ENCODE measurements at regions not wholly inside any gene's neighbourhood (a gene's known extent, or its start where the extent isn't known, plus 50 kb on each side); places are given as distances from the start of the nearest gene placed in this dataset.

GRCh38 chr2:207221731-207222130, 56.0 kb upstream of the KLF7 start:
- Histone ChIP-seq H3K4me2 (ENCODE audit: low read length) (no peak overlapping the region), H3K4me3 (ENCODE audit: low read depth, low read length) (no peak overlapping the region)
- no peak for TF ChIP-seq CTCF (IDR thresholded peaks at IDR 0.05)

GRCh38 chr2:207223051-207223450, 57.3 kb upstream of the KLF7 start:
- no peaks in the 10 kb centered on the region for H3K36me3 ChIP-seq (ENCODE audit: control insufficient read depth, insufficient read depth, low read length)
- H2AFZ ChIP-seq = no peak overlapping the region
- no peaks in the 10 kb centered on the region for H3K79me2 ChIP-seq
- no peaks in the 10 kb centered on the region for H3K27me3 ChIP-seq (ENCODE audit: control insufficient read depth, insufficient read depth, low read length)
- no peak overlapping the region for H3K9ac ChIP-seq
- no peaks in the 10 kb centered on the region for H3K9me3 ChIP-seq (ENCODE audit: control insufficient read depth, low read length)
- no peak overlapping the region for H3K27ac ChIP-seq
- H3K4me1 ChIP-seq = peaks cover 8% of the 10 kb centered on the region
- H3K4me3 ChIP-seq (ENCODE audit: low read depth, low read length) = no peak overlapping the region
- H3K4me2 ChIP-seq (ENCODE audit: low read length) = no peak overlapping the region
- TF ChIP-seq CTCF (IDR thresholded peaks at IDR 0.05) = no peak

More at GRCh38 chr2:207221731-207222130, 56.0 kb upstream of the KLF7 start:
- H3K36me3 ChIP-seq (ENCODE audit: control insufficient read depth, insufficient read depth, low read length) = no peaks in the 10 kb centered on the region
- H3K9ac ChIP-seq = no peak overlapping the region
- no peak overlapping the region for H2AFZ ChIP-seq
- H3K79me2 ChIP-seq = no peaks in the 10 kb centered on the region
- H3K9me3 ChIP-seq (ENCODE audit: control insufficient read depth, low read length) = no peaks in the 10 kb centered on the region
- peaks cover 3% of the 10 kb centered on the region for H3K4me1 ChIP-seq
- H3K27ac ChIP-seq = no peak overlapping the region
- no peaks in the 10 kb centered on the region for H3K27me3 ChIP-seq (ENCODE audit: control insufficient read depth, insufficient read depth, low read length)

- H3K79me2 ChIP-seq = no peaks in the 10 kb centered on the region
- no peak for TF ChIP-seq CTCF (IDR thresholded peaks at IDR 0.05)
- H2AFZ ChIP-seq = no peak overlapping the region
- H3K9ac ChIP-seq = no peak overlapping the region
- H3K27ac ChIP-seq = no peak overlapping the region
- H3K4me3 ChIP-seq (ENCODE audit: low read depth, low read length) = no peak overlapping the region
- no peaks in the 10 kb centered on the region for H3K36me3 ChIP-seq (ENCODE audit: control insufficient read depth, insufficient read depth, low read length)
- H3K4me2 ChIP-seq (ENCODE audit: low read length) = no peak overlapping the region
- no peaks in the 10 kb centered on the region for H3K9me3 ChIP-seq (ENCODE audit: control insufficient read depth, low read length)
- H3K27me3 ChIP-seq (ENCODE audit: control insufficient read depth, insufficient read depth, low read length) = no peaks in the 10 kb centered on the region
- H3K4me1 ChIP-seq = peaks cover 8% of the 10 kb centered on the region
Measured at GRCh38 chr2:207224381-207224780, 58.6 kb upstream of the KLF7 start.

GRCh38 chr2:207224791-207225482, 59.2 kb upstream of the KLF7 start:
- H3K4me3 ChIP-seq (ENCODE audit: low read depth, low read length) = no peak overlapping the region
- no peak overlapping the region for H3K4me2 ChIP-seq (ENCODE audit: low read length)
- no peaks in the 10 kb centered on the region for H3K27me3 ChIP-seq (ENCODE audit: control insufficient read depth, insufficient read depth, low read length)
- H3K9me3 ChIP-seq (ENCODE audit: control insufficient read depth, low read length) = no peaks in the 10 kb centered on the region
- H3K9ac ChIP-seq = no peak overlapping the region
- no peaks in the 10 kb centered on the region for H3K79me2 ChIP-seq
- H3K27ac ChIP-seq = no peak overlapping the region
- TF ChIP-seq CTCF (IDR thresholded peaks at IDR 0.05) = no peak
- H3K4me1 ChIP-seq = peaks cover 8% of the 10 kb centered on the region
- H3K36me3 ChIP-seq (ENCODE audit: control insufficient read depth, insufficient read depth, low read length) = no peaks in the 10 kb centered on the region
- no peak overlapping the region for H2AFZ ChIP-seq

GRCh38 chr2:207225773-207226172, 60.0 kb upstream of the KLF7 start:
- Histone ChIP-seq H3K36me3 (ENCODE audit: control insufficient read depth, insufficient read depth, low read length) (no peaks in the 10 kb centered on the region), H3K4me2 (ENCODE audit: low read length) (no peak overlapping the region), H3K79me2 (no peaks in the 10 kb centered on the region), H3K27ac (no peak overlapping the region), H2AFZ (no peak overlapping the region), H3K9me3 (ENCODE audit: control insufficient read depth, low read length) (no peaks in the 10 kb centered on the region), H3K9ac (no peak overlapping the region), H3K27me3 (ENCODE audit: control insufficient read depth, insufficient read depth, low read length) (no peaks in the 10 kb centered on the region), H3K4me3 (ENCODE audit: low read depth, low read length) (no peak overlapping the region), H3K4me1 (peaks cover 8% of the 10 kb centered on the region)
- TF ChIP-seq CTCF (IDR thresholded peaks at IDR 0.05) = no peak

Data from parathyroid adenoma (tissue), 2 donors.